Osteocyte (in vitro differentiated cells): ENCODE measurements at regions not wholly inside any gene's neighbourhood (a gene's known extent, or its start where the extent isn't known, plus 50 kb on each side); places are given as distances from the start of the nearest gene placed in this dataset.

Experiments
- DNase-seq: peaks from one replicate; pipeline ENCODE4 v3.0.0; 2021; ENCODE audit warnings: mixed read lengths; ENCODE audit not compliant: unreplicated experiment; ENCODE audit errors: extremely low spot score
- H3K27ac Mint-ChIP-seq: one replicate; pipeline ENCODE4 v1.8.0; 2021; ENCODE audit warnings: mild to moderate bottlenecking, mixed read lengths; ENCODE audit not compliant: unreplicated experiment
- H3K27me3 Mint-ChIP-seq: one replicate; pipeline ENCODE4 v1.8.0; 2021; ENCODE audit warnings: mixed read lengths; ENCODE audit not compliant: unreplicated experiment
- H3K36me3 Mint-ChIP-seq: one replicate; pipeline ENCODE4 v1.8.0; 2021; ENCODE audit warnings: mixed read lengths; ENCODE audit not compliant: unreplicated experiment
- H3K4me1 Mint-ChIP-seq: one replicate; pipeline ENCODE4 v1.8.0; 2021; ENCODE audit warnings: mixed read lengths; ENCODE audit not compliant: unreplicated experiment
- H3K4me3 Mint-ChIP-seq: one replicate; pipeline ENCODE4 v1.8.0; 2021; ENCODE audit warnings: mild to moderate bottlenecking, moderate library complexity, mixed read lengths; ENCODE audit not compliant: unreplicated experiment
- H3K9me3 Mint-ChIP-seq: one replicate; pipeline ENCODE4 v1.8.0; 2021; ENCODE audit warnings: mixed read lengths; ENCODE audit not compliant: unreplicated experiment
- TF ChIP-seq, protein P1 (sequence below): fragments of 200-600 bp; sonication (generic); IDR thresholded peaks from 2 replicates; pipeline ENCODE4 v1.5.0; 2021; ENCODE audit warnings: antibody characterized with exemption, mild to moderate bottlenecking, moderate library complexity

DNA sequence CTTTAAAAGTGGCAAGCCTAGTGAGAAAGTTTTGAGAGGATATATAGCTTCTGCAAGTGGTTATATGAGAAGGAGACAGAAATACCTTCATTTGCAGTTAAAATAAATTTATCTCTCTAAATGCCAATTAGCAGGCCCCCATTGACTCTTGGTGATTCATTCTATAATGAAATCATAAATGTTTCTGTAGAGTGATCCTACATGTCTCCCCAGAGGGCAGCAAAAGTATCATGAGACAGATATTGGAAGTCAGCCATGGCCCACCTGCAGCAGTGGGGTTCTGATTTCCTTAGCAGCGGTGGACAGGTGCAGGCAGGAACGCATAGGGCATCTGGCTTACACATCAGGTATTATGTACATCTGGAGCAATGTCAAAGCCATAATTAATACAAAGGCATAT, 385.4 kb upstream of the SLC10A2 start:
- no peak overlapping the region for H3K4me3 Mint-ChIP-seq

DNA sequence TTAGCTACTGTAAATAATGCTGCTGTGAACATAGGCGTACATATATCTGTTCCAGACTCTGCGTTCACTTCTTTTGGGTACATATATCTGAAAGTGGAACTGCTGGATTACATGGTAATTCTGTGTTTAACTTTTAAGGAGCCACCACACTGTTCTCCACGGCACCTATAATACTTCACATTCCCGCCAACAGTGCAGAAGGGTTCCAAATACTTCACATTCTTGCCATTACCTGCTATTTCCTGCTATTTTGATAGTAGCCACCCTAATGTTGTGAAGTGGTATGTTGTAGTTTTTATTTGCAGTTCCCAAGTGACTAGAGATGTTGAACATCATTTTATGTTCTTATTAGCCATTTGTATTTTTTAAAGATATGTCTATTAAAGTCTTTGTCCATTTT, 377.4 kb upstream of the SLC10A2 start:
- Mint-ChIP-seq H3K27ac (no peak overlapping the region), H3K27me3 (no peaks in the 10 kb centered on the region), H3K9me3 (no peaks in the 10 kb centered on the region), H3K36me3 (no peaks in the 10 kb centered on the region), H3K4me1 (peaks cover 10% of the 10 kb centered on the region), H3K4me3 (no peak overlapping the region)
- TF ChIP-seq, protein P1, sequence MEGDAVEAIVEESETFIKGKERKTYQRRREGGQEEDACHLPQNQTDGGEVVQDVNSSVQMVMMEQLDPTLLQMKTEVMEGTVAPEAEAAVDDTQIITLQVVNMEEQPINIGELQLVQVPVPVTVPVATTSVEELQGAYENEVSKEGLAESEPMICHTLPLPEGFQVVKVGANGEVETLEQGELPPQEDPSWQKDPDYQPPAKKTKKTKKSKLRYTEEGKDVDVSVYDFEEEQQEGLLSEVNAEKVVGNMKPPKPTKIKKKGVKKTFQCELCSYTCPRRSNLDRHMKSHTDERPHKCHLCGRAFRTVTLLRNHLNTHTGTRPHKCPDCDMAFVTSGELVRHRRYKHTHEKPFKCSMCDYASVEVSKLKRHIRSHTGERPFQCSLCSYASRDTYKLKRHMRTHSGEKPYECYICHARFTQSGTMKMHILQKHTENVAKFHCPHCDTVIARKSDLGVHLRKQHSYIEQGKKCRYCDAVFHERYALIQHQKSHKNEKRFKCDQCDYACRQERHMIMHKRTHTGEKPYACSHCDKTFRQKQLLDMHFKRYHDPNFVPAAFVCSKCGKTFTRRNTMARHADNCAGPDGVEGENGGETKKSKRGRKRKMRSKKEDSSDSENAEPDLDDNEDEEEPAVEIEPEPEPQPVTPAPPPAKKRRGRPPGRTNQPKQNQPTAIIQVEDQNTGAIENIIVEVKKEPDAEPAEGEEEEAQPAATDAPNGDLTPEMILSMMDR, result no peak
- DNase-seq, result no peak

More for the DNA sequence above, 385.4 kb upstream of the SLC10A2 start:
- Mint-ChIP-seq H3K9me3 (no peaks in the 10 kb centered on the region), H3K4me1 (no peaks in the 10 kb centered on the region), H3K27me3 (no peaks in the 10 kb centered on the region), H3K36me3 (no peaks in the 10 kb centered on the region), H3K27ac (no peak overlapping the region)
- TF ChIP-seq, protein P1, result no peak
- no peak for DNase-seq

DNA sequence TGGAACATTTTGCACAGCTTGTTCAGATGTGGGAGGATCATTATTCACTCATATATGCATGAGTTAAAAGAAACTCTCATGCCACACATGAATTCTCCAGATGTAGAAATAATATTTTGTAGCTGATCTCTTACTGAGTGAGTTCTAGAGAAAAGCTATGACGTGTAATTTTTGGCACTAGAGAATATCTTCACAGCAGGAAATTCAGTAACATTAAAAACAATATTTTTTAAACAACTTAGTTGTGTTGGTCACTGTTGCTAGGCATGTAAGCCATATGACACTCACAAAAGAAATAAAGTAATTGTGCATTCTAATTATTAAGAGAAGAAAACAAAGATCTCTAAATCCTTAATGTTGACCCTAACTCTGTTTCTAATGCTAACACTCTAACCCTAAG, 371.4 kb upstream of the SLC10A2 start:
- Mint-ChIP-seq H3K4me1 (peaks cover 8% of the 10 kb centered on the region), H3K36me3 (no peaks in the 10 kb centered on the region), H3K4me3 (no peak overlapping the region)

DNA sequence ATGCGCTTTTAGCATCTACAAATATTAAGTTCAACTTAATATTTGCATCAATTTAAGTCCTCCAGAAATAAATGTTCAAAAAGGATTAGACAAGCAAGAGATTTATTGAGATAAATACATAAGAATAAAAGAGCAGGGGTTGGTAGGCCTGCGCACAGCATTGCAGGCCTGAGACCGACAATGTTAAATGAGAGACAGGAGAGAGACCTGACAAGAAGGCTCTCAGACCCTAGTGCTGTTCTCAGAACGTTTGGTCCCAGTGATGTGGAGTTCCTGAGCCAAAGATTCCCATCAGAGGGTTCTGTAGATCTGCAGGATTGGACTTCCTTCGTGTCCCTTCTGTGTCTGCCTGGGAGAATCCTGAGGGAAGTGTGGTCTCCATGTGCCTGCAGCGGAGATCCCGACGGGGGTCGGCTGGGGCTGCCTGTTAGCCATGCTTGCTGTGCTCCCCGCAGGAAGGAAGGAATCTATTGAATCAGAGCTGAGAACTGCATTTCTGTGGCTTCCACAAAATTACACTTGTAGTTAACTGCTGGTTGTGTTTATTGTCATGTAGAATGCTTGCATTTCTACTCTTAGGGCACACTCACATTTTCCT, 369.9 kb upstream of the SLC10A2 start:
- no peak overlapping the region for H3K4me3 Mint-ChIP-seq
- H3K9me3 Mint-ChIP-seq, result no peaks in the 10 kb centered on the region
- no peak overlapping the region for H3K27ac Mint-ChIP-seq
- TF ChIP-seq, protein P1, result no peak
- no peaks in the 10 kb centered on the region for H3K27me3 Mint-ChIP-seq
- no peak for DNase-seq
- no peaks in the 10 kb centered on the region for H3K36me3 Mint-ChIP-seq
- no peaks in the 10 kb centered on the region for H3K4me1 Mint-ChIP-seq

More for the DNA sequence above, 371.4 kb upstream of the SLC10A2 start:
- H3K9me3 Mint-ChIP-seq, result no peaks in the 10 kb centered on the region
- H3K27ac Mint-ChIP-seq, result peak overlapping the region; percentile 71
- TF ChIP-seq, protein P1, result no peak
- DNase-seq, result no peak
- H3K27me3 Mint-ChIP-seq, result no peaks in the 10 kb centered on the region

DNA sequence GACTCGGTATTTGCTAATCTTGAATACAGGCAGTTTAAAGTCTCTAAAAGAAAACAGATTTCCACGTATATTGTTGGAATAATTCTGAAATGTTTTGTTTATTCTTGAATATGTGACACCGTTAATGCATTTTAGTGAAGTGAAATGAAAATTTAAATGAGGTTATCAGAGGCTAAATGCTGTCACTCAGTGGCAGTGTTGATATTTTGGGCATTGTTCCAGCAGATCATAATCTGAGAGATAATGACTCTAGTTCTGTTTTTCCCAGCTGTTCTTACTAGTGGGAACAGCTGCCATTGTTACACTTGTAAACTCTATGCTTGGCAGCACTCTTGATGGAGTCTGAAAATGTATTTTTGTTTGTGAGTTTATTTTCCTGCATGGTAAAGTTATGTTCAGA, 365.6 kb upstream of the SLC10A2 start:
- Mint-ChIP-seq H3K4me1 (no peaks in the 10 kb centered on the region), H3K27ac (no peak overlapping the region), H3K27me3 (no peaks in the 10 kb centered on the region), H3K9me3 (no peaks in the 10 kb centered on the region), H3K4me3 (no peak overlapping the region), H3K36me3 (no peaks in the 10 kb centered on the region)
- no peak for DNase-seq
- TF ChIP-seq, protein P1, result no peak
